ENCODE measurements at regions not wholly inside any gene's neighbourhood (a gene's known extent, or its start where the extent isn't known, plus 50 kb on each side); places are given as distances from the start of the nearest gene placed in this dataset.

DNA sequence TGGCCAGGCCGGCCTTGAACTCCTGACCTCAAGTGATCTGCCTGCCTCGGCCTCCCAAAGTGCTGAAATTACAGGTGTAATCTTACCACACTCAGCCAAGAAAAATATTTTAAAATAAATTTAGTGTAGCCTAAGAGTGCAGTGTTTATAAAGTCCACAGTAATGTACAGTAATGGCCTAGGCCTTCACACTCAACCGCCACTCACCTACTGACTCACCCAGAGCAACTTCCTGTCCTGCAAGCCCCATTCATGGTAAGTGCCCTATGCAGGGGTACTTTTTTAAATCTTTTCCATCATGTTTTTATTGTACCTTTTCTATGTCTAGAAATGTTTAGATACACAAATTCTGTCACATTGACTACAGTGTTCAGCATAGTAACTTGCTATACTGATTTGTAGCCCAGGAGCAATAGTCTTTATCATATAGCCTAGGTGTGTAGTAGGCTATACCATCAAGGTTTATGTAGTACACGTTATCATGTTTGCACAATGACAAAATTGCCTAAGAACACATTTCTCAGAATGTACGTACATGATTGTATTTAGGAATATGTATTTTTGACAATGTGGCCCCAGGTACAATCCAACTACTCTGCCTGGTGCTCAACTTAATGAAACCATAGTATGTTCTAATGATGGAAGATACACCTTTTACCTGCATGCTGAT, 455.2 kb downstream of the PCDH7 start:
- Histone ChIP-seq H3K36me3 (replicated peaks; ENCODE audit: insufficient read depth, low read depth) (no peaks in the 10 kb centered on the region), H3K27ac (no peak overlapping the region), H3K9me2 (replicated peaks; ENCODE audit: insufficient read depth) (no peaks in the 10 kb centered on the region), H3K4me1 (ENCODE audit: insufficient read depth) (no peaks in the 10 kb centered on the region), H3K79me2 (no peaks in the 10 kb centered on the region), H3K4me2 (no peak overlapping the region), H4K20me1 (ENCODE audit: insufficient read depth, poor library complexity, severe bottlenecking) (no peaks in the 10 kb centered on the region), H3K4me3 (no peak overlapping the region), H3K9me3 (ENCODE audit: low read depth) (no peaks in the 10 kb centered on the region), H3K27me3 (no peaks in the 10 kb centered on the region), H2AFZ (no peak overlapping the region)
- no peak for DNase-seq (ENCODE audit: low spot score)
- 95% methylated on average over 5 of the region's 5 CpGs for WGBS (ENCODE audit: low lambda C conversion rate, missing lambda C conversion rate)
- TF ChIP-seq EZH2phosphoT487 (IDR thresholded peaks at IDR 0.05; ENCODE audit: low read depth, severe bottlenecking, unreplicated experiment) (no peak), EZH2 (IDR thresholded peaks at IDR 0.05; ENCODE audit: borderline replicate concordance) (no peak)
- TF ChIP-seq, protein P1, sequence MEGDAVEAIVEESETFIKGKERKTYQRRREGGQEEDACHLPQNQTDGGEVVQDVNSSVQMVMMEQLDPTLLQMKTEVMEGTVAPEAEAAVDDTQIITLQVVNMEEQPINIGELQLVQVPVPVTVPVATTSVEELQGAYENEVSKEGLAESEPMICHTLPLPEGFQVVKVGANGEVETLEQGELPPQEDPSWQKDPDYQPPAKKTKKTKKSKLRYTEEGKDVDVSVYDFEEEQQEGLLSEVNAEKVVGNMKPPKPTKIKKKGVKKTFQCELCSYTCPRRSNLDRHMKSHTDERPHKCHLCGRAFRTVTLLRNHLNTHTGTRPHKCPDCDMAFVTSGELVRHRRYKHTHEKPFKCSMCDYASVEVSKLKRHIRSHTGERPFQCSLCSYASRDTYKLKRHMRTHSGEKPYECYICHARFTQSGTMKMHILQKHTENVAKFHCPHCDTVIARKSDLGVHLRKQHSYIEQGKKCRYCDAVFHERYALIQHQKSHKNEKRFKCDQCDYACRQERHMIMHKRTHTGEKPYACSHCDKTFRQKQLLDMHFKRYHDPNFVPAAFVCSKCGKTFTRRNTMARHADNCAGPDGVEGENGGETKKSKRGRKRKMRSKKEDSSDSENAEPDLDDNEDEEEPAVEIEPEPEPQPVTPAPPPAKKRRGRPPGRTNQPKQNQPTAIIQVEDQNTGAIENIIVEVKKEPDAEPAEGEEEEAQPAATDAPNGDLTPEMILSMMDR (IDR thresholded peaks at IDR 0.05; ENCODE audit: poor library complexity) = no peak

DNA sequence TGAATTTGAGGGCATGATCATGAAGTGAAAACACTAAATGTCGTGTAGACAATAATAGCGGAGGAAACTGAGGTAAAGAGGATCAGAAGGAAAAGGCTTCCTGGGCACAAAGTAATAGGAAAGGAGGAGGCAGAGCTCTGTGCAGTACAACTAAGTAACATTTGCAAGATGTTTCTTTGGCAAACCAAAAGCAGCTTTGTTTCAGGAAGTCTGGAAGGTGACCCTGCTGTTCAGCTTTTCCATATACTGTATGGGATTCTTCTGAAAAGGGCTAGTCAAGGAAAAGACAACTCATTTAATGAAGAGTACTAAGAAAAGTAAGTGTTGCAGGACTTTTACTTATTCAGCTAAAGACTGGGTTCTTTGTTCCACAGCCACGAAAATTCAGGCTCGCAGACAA, 463.1 kb downstream of the PCDH7 start:
- H3K36me3 ChIP-seq (replicated peaks; ENCODE audit: insufficient read depth, low read depth) = no peaks in the 10 kb centered on the region
- no peaks in the 10 kb centered on the region for H3K4me1 ChIP-seq (ENCODE audit: insufficient read depth)
- no peaks in the 10 kb centered on the region for H3K9me2 ChIP-seq (replicated peaks; ENCODE audit: insufficient read depth)
- no peaks in the 10 kb centered on the region for H3K79me2 ChIP-seq
- no peaks in the 10 kb centered on the region for H3K27me3 ChIP-seq
- H3K4me2 ChIP-seq = no peak overlapping the region
- WGBS (ENCODE audit: low lambda C conversion rate, missing lambda C conversion rate) = 95% methylated on average over 4 of the region's 4 CpGs
- DNase-seq (ENCODE audit: low spot score) = no peak
- no peaks in the 10 kb centered on the region for H3K9me3 ChIP-seq (ENCODE audit: low read depth)
- no peaks in the 10 kb centered on the region for H4K20me1 ChIP-seq (ENCODE audit: insufficient read depth, poor library complexity, severe bottlenecking)
- H3K27ac ChIP-seq = no peak overlapping the region
- no peak overlapping the region for H2AFZ ChIP-seq
- TF ChIP-seq EZH2 (IDR thresholded peaks at IDR 0.05; ENCODE audit: borderline replicate concordance) = no peak
- TF ChIP-seq, protein P1 (IDR thresholded peaks at IDR 0.05; ENCODE audit: poor library complexity) = no peak
- no peak for TF ChIP-seq EZH2phosphoT487 (IDR thresholded peaks at IDR 0.05; ENCODE audit: low read depth, severe bottlenecking, unreplicated experiment)
- H3K4me3 ChIP-seq = no peak overlapping the region

DNA sequence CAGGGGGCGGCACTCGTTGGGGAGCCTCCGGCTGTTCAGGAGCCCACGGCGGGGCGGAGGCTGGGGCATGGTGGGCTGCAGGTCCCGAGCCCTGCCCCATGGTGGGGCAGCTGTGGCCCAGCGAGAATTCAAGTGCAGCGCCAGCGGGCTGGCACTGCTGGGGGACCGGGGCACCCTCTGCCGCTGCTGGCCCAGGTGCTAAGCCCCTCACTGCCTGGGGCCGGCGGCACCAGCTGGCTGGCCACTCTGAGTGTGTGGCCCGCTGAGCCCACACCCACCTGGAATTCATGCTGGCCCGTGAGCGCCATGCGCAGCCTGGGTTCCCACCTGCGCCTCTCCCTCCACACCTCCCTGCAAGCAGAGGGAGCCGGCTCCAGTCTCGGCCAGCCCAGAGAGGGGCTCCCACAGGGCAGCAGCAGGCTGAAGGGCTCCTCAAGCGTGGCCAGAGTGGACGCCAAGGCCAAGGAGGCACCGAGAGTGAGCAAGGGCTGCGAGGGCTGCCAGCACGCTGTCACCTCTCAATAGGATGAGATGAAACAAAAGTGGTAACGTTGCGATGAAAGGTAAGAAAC, 464.9 kb downstream of the PCDH7 start:
- peaks cover 4% of the 10 kb centered on the region for H3K4me1 ChIP-seq (ENCODE audit: insufficient read depth)
- no peaks in the 10 kb centered on the region for H3K27me3 ChIP-seq
- DNase-seq (ENCODE audit: low spot score) = no peak
- H3K4me3 ChIP-seq = no peak overlapping the region
- no peaks in the 10 kb centered on the region for H4K20me1 ChIP-seq (ENCODE audit: insufficient read depth, poor library complexity, severe bottlenecking)
- H3K9me3 ChIP-seq (ENCODE audit: low read depth) = no peaks in the 10 kb centered on the region
- H3K4me2 ChIP-seq = no peak overlapping the region
- no peaks in the 10 kb centered on the region for H3K79me2 ChIP-seq
- H3K36me3 ChIP-seq (replicated peaks; ENCODE audit: insufficient read depth, low read depth) = no peaks in the 10 kb centered on the region
- 99% methylated on average over 15 of the region's 28 CpGs for WGBS (ENCODE audit: low lambda C conversion rate, missing lambda C conversion rate)
- H2AFZ ChIP-seq = no peak overlapping the region
- TF ChIP-seq, protein P1 (IDR thresholded peaks at IDR 0.05; ENCODE audit: poor library complexity) = no peak
- TF ChIP-seq EZH2 (IDR thresholded peaks at IDR 0.05; ENCODE audit: borderline replicate concordance) (no peak), EZH2phosphoT487 (IDR thresholded peaks at IDR 0.05; ENCODE audit: low read depth, severe bottlenecking, unreplicated experiment) (no peak)
- H3K9me2 ChIP-seq (replicated peaks; ENCODE audit: insufficient read depth) = no peaks in the 10 kb centered on the region
- H3K27ac ChIP-seq = no peak overlapping the region
